HCT116 (cell line): ENCODE measurements at regions not wholly inside any gene's neighbourhood (a gene's known extent, or its start where the extent isn't known, plus 50 kb on each side); places are given as distances from the start of the nearest gene placed in this dataset.

ENCODE experiments used
- ATAC-seq: fragments of 200-7000 bp; cut with Tn5 transposase; 2 replicates; pipeline ENCODE4 v1.9.1; 2020; ENCODE audit warnings: mild to moderate bottlenecking, moderate library complexity
- BruUV-seq: library from RNA; stranded (reverse); fragments of 400-500 nt; replicated peaks from 2 replicates; lab custom pipeline; 2021; lab: Mats Ljungman, UMichigan
- CTCF ChIA-PET: fragments of 300-600 bp; sonication (Branson Sonifier 250); formaldehyde crosslinking; loops from one replicate; lab custom pipeline; 2021; ENCODE audit warnings: antibody characterized with exemption; lab: Charles Lee
- POLR2A ChIA-PET: fragments of 300-600, 350-600 bp; sonication (Branson Sonifier 250); formaldehyde crosslinking; loops from one replicate; lab custom pipeline; 2021; ENCODE audit warnings: antibody characterized with exemption; lab: Charles Lee
- RAD21 ChIA-PET, 2 experiments: fragments of 300-600 bp; sonication (Branson Sonifier 250); formaldehyde crosslinking; loops; one replicate each; lab custom pipeline; 2023; ENCODE audit warnings: low total read pairs in 2 of 2; ENCODE audit not compliant: uncharacterized antibody in 2 of 2, unreplicated experiment in 2 of 2, low non-redundant PET in 1 of 2; lab: Charles Lee
- DNase-seq: peaks from one replicate; pipeline ENCODE4 v3.0.0-alpha.2; 2010; ENCODE audit warnings: low read depth, low spot score
- H2AFZ ChIP-seq: fragments of 200-600 bp; shearing (Covaris generic), sonication (generic); 2 replicates; pipeline ENCODE4 v1.6.1; 2017; ENCODE audit warnings: low read depth, mixed run types, mixed read lengths, antibody characterized with exemption, low read length; ENCODE audit not compliant: poor library complexity, severe bottlenecking
- H3K27ac ChIP-seq: 2 replicates; pipeline ENCODE4 v1.5.1; 2012; ENCODE audit warnings: low read depth, low read length
- H3K27me3 ChIP-seq: fragments of 200-600 bp; sonication (generic); 2 replicates; pipeline ENCODE4 v1.6.1; 2016; ENCODE audit warnings: mixed run types, low read length, mixed read lengths; ENCODE audit not compliant: insufficient read depth
- H3K36me3 ChIP-seq, 2 experiments: fragments of 200-500 bp in 1 of 2; fragments of 200-600 bp in 1 of 2; sonication (Bioruptor generic) in 1 of 2; sonication (generic) in 1 of 2; 2 replicates each; pipeline versions ENCODE4 v1.5.1 to v1.6.1; 2014 to 2016; ENCODE audit warnings: low read length in 2 of 2, inconsistent platforms in 1 of 2, mixed read lengths in 1 of 2, mixed run types in 1 of 2; ENCODE audit not compliant: insufficient read depth in 2 of 2, control insufficient read depth in 1 of 2
- H3K4me1 ChIP-seq, 2 experiments: fragments of 200-600 bp in 1 of 2; sonication (generic) in 1 of 2; 2 replicates each; pipeline versions ENCODE4 v1.5.1 to v1.6.1; 2012 to 2017; ENCODE audit warnings: low read length in 2 of 2, inconsistent platforms in 1 of 2, mild to moderate bottlenecking in 1 of 2, mixed read lengths in 1 of 2, mixed run types in 1 of 2, moderate library complexity in 1 of 2; ENCODE audit not compliant: insufficient read depth in 2 of 2, control insufficient read depth in 1 of 2
- H3K4me2 ChIP-seq: fragments of 200-600 bp; sonication (generic); 2 replicates; pipeline ENCODE4 v1.6.1; 2017; ENCODE audit warnings: mixed run types, low read length, mixed read lengths
- H3K4me3 ChIP-seq, 2 experiments: fragments of 200-600 bp in 1 of 2; sonication (generic) in 1 of 2; replicated peaks in 1 of 2; 2 replicates each; pipeline ENCODE4 v1.5.1; 2011 to 2016; ENCODE audit warnings: low read length in 2 of 2, control low read depth in 1 of 2, low read depth in 1 of 2, mild to moderate bottlenecking in 1 of 2, mixed read lengths in 1 of 2, mixed run types in 1 of 2
- H3K79me2 ChIP-seq: fragments of 200-600 bp; sonication (generic); 2 replicates; pipeline ENCODE4 v1.6.1; 2017; ENCODE audit warnings: mild to moderate bottlenecking, mixed run types, low read length, moderate library complexity, mixed read lengths; ENCODE audit not compliant: insufficient read depth
- H3K9ac ChIP-seq: fragments of 200-600 bp; sonication (generic); 2 replicates; pipeline ENCODE4 v1.6.1; 2016; ENCODE audit warnings: low read length, mixed read lengths
- H3K9me2 ChIP-seq: fragments of 200-600 bp; sonication (generic), shearing (Covaris generic); 2 replicates; pipeline ENCODE4 v1.6.1; 2017; ENCODE audit warnings: mixed run types, mild to moderate bottlenecking, moderate library complexity; ENCODE audit not compliant: insufficient read depth
- H3K9me3 ChIP-seq, 2 experiments: fragments of 200-500 bp in 1 of 2; fragments of 200-600 bp in 1 of 2; sonication (Bioruptor generic) in 1 of 2; sonication (generic) in 1 of 2; 2 replicates each; pipeline ENCODE4 v1.6.1; 2014 to 2017; ENCODE audit warnings: low read length in 2 of 2, mixed read lengths in 2 of 2, inconsistent platforms in 1 of 2, low read depth in 1 of 2, mild to moderate bottlenecking in 1 of 2, mixed run types in 1 of 2, moderate library complexity in 1 of 2; ENCODE audit not compliant: control insufficient read depth in 1 of 2, insufficient read depth in 1 of 2
- H4K20me1 ChIP-seq: fragments of 200-600 bp; sonication (generic), shearing (Covaris generic); 2 replicates; pipeline ENCODE4 v1.6.1; 2017; ENCODE audit warnings: mixed run types, mild to moderate bottlenecking, moderate library complexity; ENCODE audit not compliant: insufficient read depth
- CEBPB ChIP-seq: IDR thresholded peaks from 2 replicates; pipeline ENCODE4 v1.6.1; 2012; ENCODE audit warnings: low read depth
- EZH2phosphoT487 ChIP-seq: fragments of 200-600 bp; IDR thresholded peaks from 2 replicates; pipeline ENCODE4 v1.6.1; 2018; ENCODE audit warnings: antibody characterized with exemption, borderline replicate concordance
- FOSL1 ChIP-seq: IDR thresholded peaks from 2 replicates; pipeline ENCODE4 v1.6.1; 2012; ENCODE audit warnings: low read depth
- POLR2A ChIP-seq: IDR thresholded peaks from 2 replicates; pipeline ENCODE4 v1.7.0; 2011; ENCODE audit warnings: borderline replicate concordance; ENCODE audit not compliant: insufficient read depth, insufficient read length; ENCODE audit errors: extremely low read depth
- POLR2AphosphoS5 ChIP-seq: IDR thresholded peaks from 2 replicates; pipeline ENCODE4 v1.6.1; 2011; ENCODE audit warnings: mild to moderate bottlenecking, low read depth, low read length, moderate library complexity
- SIN3A ChIP-seq: IDR thresholded peaks from 2 replicates; pipeline ENCODE4 v1.6.1; 2012; ENCODE audit warnings: low read depth
- SRF ChIP-seq: IDR thresholded peaks from 2 replicates; pipeline ENCODE4 v1.6.1; 2012; ENCODE audit warnings: low read depth
- TCF7L2 ChIP-seq: IDR thresholded peaks from 2 replicates; pipeline ENCODE4 v1.7.0; 2011; ENCODE audit warnings: borderline replicate concordance, inconsistent platforms; ENCODE audit not compliant: insufficient read depth, insufficient read length; ENCODE audit errors: extremely low read depth
- YY1 ChIP-seq: IDR thresholded peaks from 2 replicates; pipeline ENCODE4 v1.6.1; 2011; ENCODE audit warnings: low read length, low read depth, moderate library complexity, mild to moderate bottlenecking; ENCODE audit not compliant: insufficient replicate concordance; ENCODE audit errors: extremely low read depth
- ZNF274 ChIP-seq: fragments of 200-500 bp; sonication (Bioruptor generic); IDR thresholded peaks from 2 replicates; pipeline ENCODE4 v1.6.1; 2014; ENCODE audit warnings: mild to moderate bottlenecking, low read depth, low read length, inconsistent platforms
- intact Hi-C: fragments of 100-400 bp; cut with micrococcal nuclease; formaldehyde crosslinking; loops from 2 replicates; pipeline ENCODE4 v1.10.0; 2022
- TF ChIP-seq, protein P1 (sequence below): IDR thresholded peaks from 2 replicates; pipeline ENCODE4 v1.6.1; 2012
- TF ChIP-seq, protein P2 (sequence below): IDR thresholded peaks from 2 replicates; pipeline ENCODE4 v1.6.1; 2012; ENCODE audit warnings: low read depth

DNA sequence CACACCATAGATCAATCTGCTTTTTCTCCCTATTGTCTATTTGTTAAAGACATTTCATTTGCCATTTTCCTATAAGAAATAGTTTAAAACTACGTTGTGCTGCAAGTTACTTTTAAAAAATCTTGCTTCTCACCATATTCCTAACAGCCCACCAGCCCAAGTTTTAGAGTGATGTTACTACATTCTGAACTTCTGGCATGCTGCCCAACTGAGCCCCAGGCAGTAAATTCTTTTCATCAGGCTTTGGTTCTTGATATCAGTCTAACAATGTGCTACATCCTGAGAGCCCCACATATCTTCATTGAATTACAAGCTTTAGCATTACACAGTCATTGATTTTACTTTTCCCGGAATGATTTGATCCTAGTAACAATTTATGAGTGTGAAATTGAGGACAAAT lies 283.8 kb upstream of the IL1RAPL1 start:
- H3K9me2 ChIP-seq = no peaks in the 10 kb centered on the region
- ATAC-seq = no peak
- no peak overlapping the region for H3K9ac ChIP-seq
- H3K4me3 ChIP-seq = no peak overlapping the region
- no peaks in the 10 kb centered on the region for H3K27me3 ChIP-seq
- H4K20me1 ChIP-seq = no peaks in the 10 kb centered on the region
- no peaks in the 10 kb centered on the region for H3K4me1 ChIP-seq
- no TSS peak for BruUV-seq
- no peaks in the 10 kb centered on the region for H3K9me3 ChIP-seq
- H3K27ac ChIP-seq = no peak overlapping the region
- intact Hi-C loops = loop anchor here (5.0 kb wide), 1 partner anchor 199 kb away; no protein-coding TSS in a partner anchor
- TF ChIP-seq, protein P1, sequence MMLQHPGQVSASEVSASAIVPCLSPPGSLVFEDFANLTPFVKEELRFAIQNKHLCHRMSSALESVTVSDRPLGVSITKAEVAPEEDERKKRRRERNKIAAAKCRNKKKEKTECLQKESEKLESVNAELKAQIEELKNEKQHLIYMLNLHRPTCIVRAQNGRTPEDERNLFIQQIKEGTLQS = no peak
- TF ChIP-seq POLR2A = no peak
- TF ChIP-seq EZH2phosphoT487 = no peak
- TF ChIP-seq SIN3A = no peak
- TF ChIP-seq ZNF274 = no peak
- TF ChIP-seq CEBPB = no peak
- no peak for TF ChIP-seq POLR2AphosphoS5
- TF ChIP-seq, protein P2, sequence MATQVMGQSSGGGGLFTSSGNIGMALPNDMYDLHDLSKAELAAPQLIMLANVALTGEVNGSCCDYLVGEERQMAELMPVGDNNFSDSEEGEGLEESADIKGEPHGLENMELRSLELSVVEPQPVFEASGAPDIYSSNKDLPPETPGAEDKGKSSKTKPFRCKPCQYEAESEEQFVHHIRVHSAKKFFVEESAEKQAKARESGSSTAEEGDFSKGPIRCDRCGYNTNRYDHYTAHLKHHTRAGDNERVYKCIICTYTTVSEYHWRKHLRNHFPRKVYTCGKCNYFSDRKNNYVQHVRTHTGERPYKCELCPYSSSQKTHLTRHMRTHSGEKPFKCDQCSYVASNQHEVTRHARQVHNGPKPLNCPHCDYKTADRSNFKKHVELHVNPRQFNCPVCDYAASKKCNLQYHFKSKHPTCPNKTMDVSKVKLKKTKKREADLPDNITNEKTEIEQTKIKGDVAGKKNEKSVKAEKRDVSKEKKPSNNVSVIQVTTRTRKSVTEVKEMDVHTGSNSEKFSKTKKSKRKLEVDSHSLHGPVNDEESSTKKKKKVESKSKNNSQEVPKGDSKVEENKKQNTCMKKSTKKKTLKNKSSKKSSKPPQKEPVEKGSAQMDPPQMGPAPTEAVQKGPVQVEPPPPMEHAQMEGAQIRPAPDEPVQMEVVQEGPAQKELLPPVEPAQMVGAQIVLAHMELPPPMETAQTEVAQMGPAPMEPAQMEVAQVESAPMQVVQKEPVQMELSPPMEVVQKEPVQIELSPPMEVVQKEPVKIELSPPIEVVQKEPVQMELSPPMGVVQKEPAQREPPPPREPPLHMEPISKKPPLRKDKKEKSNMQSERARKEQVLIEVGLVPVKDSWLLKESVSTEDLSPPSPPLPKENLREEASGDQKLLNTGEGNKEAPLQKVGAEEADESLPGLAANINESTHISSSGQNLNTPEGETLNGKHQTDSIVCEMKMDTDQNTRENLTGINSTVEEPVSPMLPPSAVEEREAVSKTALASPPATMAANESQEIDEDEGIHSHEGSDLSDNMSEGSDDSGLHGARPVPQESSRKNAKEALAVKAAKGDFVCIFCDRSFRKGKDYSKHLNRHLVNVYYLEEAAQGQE = no peak
- TF ChIP-seq FOSL1 = no peak
- TF ChIP-seq SRF = no peak
- no peak for TF ChIP-seq TCF7L2
- TF ChIP-seq YY1 = no peak
- H3K4me2 ChIP-seq = no peak overlapping the region
- ChIA-PET CTCF (no interaction called here), RAD21 (no interaction called here), POLR2A (no interaction called here)
- DNase-seq = no peak
- no peaks in the 10 kb centered on the region for H3K36me3 ChIP-seq
- H2AFZ ChIP-seq = no peak overlapping the region
- no peaks in the 10 kb centered on the region for H3K79me2 ChIP-seq
